Loucy (cell line): ENCODE measurements at regions not wholly inside any gene's neighbourhood (a gene's known extent, or its start where the extent isn't known, plus 50 kb on each side); places are given as distances from the start of the nearest gene placed in this dataset.

Experiments used
- CTCF ChIP-seq: fragments of 200-600 bp; sonication (generic); conservative IDR thresholded peaks from 2 replicates; pipeline ENCODE4 v1.5.1; 2014; ENCODE audit warnings: mild to moderate bottlenecking, antibody characterized with exemption, low read length
- EZH2phosphoT487 ChIP-seq: fragments of 200-600 bp; IDR thresholded peaks from 2 replicates; pipeline ENCODE4 v1.6.1; 2018; ENCODE audit warnings: antibody characterized with exemption, mild to moderate bottlenecking, moderate library complexity, borderline replicate concordance

- TF ChIP-seq CTCF = no peak
- no peak for TF ChIP-seq EZH2phosphoT487
These were observed 443.6 kb upstream of the AR start for GRCh38 chrX:67100031-67100884.
